Tibial nerve (tissue), 4 donors: ENCODE measurements at regions not wholly inside any gene's neighbourhood (a gene's known extent, or its start where the extent isn't known, plus 50 kb on each side); places are given as distances from the start of the nearest gene placed in this dataset.

ENCODE experiments used
- DNase-seq, 2 donors: peaks; one replicate each; pipeline ENCODE4 v3.0.0-alpha.2; 2019; ENCODE audit warnings: low spot score in 2 of 2
- H3K27ac ChIP-seq, 4 donors: fragments of 200-600 bp; sonication (generic) in 3 of 4; one replicate each; pipeline ENCODE4 v1.5.1; 2017 to 2019; ENCODE audit warnings: mild to moderate bottlenecking in 1 of 4
- H3K27me3 ChIP-seq, 2 donors: fragments of 200-600 bp; sonication (generic) in 1 of 2; one replicate each; pipeline versions ENCODE4 v1.5.1 to v1.6.0; 2017 to 2019
- H3K36me3 ChIP-seq, 3 donors: fragments of 200-600 bp; sonication (generic); one replicate each; pipeline ENCODE4 v1.5.1; 2018 to 2019
- H3K4me1 ChIP-seq, 4 donors: fragments of 200-600 bp; sonication (generic) in 3 of 4; one replicate each; pipeline ENCODE4 v1.5.1; 2017 to 2019
- H3K4me3 ChIP-seq, 4 donors: fragments of 200-600 bp; sonication (generic) in 3 of 4; one replicate each; pipeline ENCODE4 v1.5.1; 2017 to 2019; ENCODE audit warnings: mild to moderate bottlenecking in 1 of 4, moderate library complexity in 1 of 4
- H3K9me3 ChIP-seq, 4 donors: fragments of 200-600 bp; sonication (generic) in 3 of 4; one replicate each; pipeline ENCODE4 v1.5.1; 2017 to 2019
- EP300 ChIP-seq, 2 donors: sonication (generic); formaldehyde crosslinking; IDR thresholded peaks; one replicate each; pipeline ENCODE4 v1.6.1; 2017; ENCODE audit warnings: antibody characterized with exemption in 2 of 2, mild to moderate bottlenecking in 1 of 2
- POLR2A ChIP-seq, 2 donors: fragments of 450-650 bp; IDR thresholded peaks; one replicate each; pipeline ENCODE4 v1.6.1; 2017; ENCODE audit warnings: antibody characterized with exemption in 2 of 2, mild to moderate bottlenecking in 2 of 2, moderate library complexity in 2 of 2
- WGBS, 2 donors: methylation state at CpG; one replicate each; pipeline ENCODE4 v1.1.5; 2018; 5-methylcytosine and 5-hydroxymethylcytosine counted together
- TF ChIP-seq, protein P1 (sequence below), 5 experiments: fragments of 200-600 bp in 3 of 5; fragments of 450-650 bp in 2 of 5; sonication (generic) in 3 of 5; IDR thresholded peaks; one replicate each; pipeline ENCODE4 v1.5.1; 2016 to 2019; ENCODE audit warnings: antibody characterized with exemption in 5 of 5, mild to moderate bottlenecking in 3 of 5, moderate library complexity in 2 of 5

DNA sequence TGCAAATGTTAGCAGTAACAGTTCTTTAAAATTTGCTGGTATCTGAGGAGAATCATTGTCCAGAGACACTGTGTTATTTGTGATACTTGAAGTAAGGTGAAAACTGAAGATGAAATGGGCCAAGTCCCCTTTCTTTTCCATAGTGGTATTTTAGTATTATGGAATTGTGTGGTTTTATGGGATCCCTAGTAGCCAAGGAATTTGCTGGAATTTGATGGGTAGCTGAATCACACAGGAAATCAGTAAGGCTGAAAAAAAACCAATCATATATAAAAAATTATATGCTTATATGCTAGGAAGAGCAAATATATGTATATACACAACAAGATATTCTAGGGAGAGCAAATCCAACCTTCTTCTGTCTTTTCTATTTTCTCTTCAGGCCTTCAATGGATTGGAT, 54.2 kb upstream of the TACR1 start:
- peaks cover 0 to 39% (median 9%) of the 10 kb centered on the region in 4 donors for H3K9me3 ChIP-seq
- H3K27ac ChIP-seq, result no peak overlapping the region
- H3K4me3 ChIP-seq, result no peak overlapping the region
- H3K4me1 ChIP-seq, result no peaks in the 10 kb centered on the region
- H3K27me3 ChIP-seq, result no peaks in the 10 kb centered on the region
- TF ChIP-seq POLR2A (IDR thresholded peaks at IDR 0.05) (no peak), EP300 (IDR thresholded peaks at IDR 0.05) (no peak)
- TF ChIP-seq, protein P1, sequence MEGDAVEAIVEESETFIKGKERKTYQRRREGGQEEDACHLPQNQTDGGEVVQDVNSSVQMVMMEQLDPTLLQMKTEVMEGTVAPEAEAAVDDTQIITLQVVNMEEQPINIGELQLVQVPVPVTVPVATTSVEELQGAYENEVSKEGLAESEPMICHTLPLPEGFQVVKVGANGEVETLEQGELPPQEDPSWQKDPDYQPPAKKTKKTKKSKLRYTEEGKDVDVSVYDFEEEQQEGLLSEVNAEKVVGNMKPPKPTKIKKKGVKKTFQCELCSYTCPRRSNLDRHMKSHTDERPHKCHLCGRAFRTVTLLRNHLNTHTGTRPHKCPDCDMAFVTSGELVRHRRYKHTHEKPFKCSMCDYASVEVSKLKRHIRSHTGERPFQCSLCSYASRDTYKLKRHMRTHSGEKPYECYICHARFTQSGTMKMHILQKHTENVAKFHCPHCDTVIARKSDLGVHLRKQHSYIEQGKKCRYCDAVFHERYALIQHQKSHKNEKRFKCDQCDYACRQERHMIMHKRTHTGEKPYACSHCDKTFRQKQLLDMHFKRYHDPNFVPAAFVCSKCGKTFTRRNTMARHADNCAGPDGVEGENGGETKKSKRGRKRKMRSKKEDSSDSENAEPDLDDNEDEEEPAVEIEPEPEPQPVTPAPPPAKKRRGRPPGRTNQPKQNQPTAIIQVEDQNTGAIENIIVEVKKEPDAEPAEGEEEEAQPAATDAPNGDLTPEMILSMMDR (IDR thresholded peaks at IDR 0.05), result no peak
- no peak for DNase-seq
- no peaks in the 10 kb centered on the region for H3K36me3 ChIP-seq

DNA sequence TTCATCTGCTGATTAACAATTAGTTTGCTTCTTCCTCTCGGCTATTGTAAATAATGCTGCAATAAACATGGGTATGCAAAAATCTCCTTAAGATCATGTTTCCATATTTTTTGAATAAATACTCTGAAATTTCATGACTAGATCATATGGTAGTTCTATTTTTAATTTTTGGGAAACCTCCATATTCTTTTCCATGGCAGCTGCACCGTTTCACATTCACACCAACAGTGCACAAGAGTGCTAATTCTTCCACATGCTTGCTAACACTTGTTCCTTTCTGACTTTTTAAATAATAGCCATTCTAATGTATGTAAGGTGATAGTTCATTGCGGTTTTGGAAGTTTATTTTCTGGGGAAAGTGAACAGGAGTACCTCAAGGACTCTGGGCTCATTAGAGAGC, 52.6 kb upstream of the TACR1 start:
- no peaks in the 10 kb centered on the region for H3K4me1 ChIP-seq
- TF ChIP-seq POLR2A (IDR thresholded peaks at IDR 0.05) (no peak), EP300 (IDR thresholded peaks at IDR 0.05) (no peak)
- TF ChIP-seq, protein P1 (IDR thresholded peaks at IDR 0.05), result no peak
- WGBS, 2 donors, result 78 to 82% methylated on average over 3 of the region's 3 CpGs
- H3K4me3 ChIP-seq, result no peak overlapping the region
- H3K36me3 ChIP-seq, result no peaks in the 10 kb centered on the region
- H3K9me3 ChIP-seq, result peaks cover 0 to 23% (median 5%) of the 10 kb centered on the region in 4 donors
- DNase-seq, result no peak
- H3K27ac ChIP-seq, result no peak overlapping the region
- H3K27me3 ChIP-seq, result no peaks in the 10 kb centered on the region
